ENCODE measurements at regions not wholly inside any gene's neighbourhood (a gene's known extent, or its start where the extent isn't known, plus 50 kb on each side); places are given as distances from the start of the nearest gene placed in this dataset.
A peak's percentile ranks its signal among the peaks of the same experiment; 100 is the strongest.

GRCh38 chr5:167155387-167156005 is 1135.9 kb upstream of the WWC1 start:
- no peaks in the 10 kb centered on the region for H3K36me3 ChIP-seq (ENCODE audit: insufficient read depth)
- no peak overlapping the region for H3K4me3 ChIP-seq (ENCODE audit: low read depth, low read length)
- no peaks in the 10 kb centered on the region for H3K4me1 ChIP-seq (ENCODE audit: insufficient read depth)
- 84% methylated on average over 21 of the region's 21 CpGs for WGBS
- H3K27ac ChIP-seq (ENCODE audit: low read depth): no peak overlapping the region
- DNase-seq (ENCODE audit: extremely low spot score): no peak

- H3K4me3 ChIP-seq (ENCODE audit: low read depth, low read length): no peak overlapping the region
- H3K27ac ChIP-seq (ENCODE audit: low read depth): no peak overlapping the region
- WGBS: 92% methylated on average over 6 of the region's 6 CpGs
- no peaks in the 10 kb centered on the region for H3K4me1 ChIP-seq (ENCODE audit: insufficient read depth)
- DNase-seq (ENCODE audit: extremely low spot score): no peak
- H3K36me3 ChIP-seq (ENCODE audit: insufficient read depth): no peaks in the 10 kb centered on the region
Observed at GRCh38 chr5:167156446-167156845, 1135.0 kb upstream of the WWC1 start.

- Histone ChIP-seq H3K36me3 (ENCODE audit: insufficient read depth) (no peaks in the 10 kb centered on the region), H3K27ac (ENCODE audit: low read depth) (no peak overlapping the region), H3K4me1 (ENCODE audit: insufficient read depth) (no peaks in the 10 kb centered on the region), H3K4me3 (ENCODE audit: low read depth, low read length) (no peak overlapping the region)
- no peak for DNase-seq (ENCODE audit: extremely low spot score)
Observed at GRCh38 chr5:167158588-167158987, 1132.9 kb upstream of the WWC1 start.

- H3K36me3 ChIP-seq (ENCODE audit: insufficient read depth): no peaks in the 10 kb centered on the region
- H3K27ac ChIP-seq (ENCODE audit: low read depth): no peak overlapping the region
- H3K4me1 ChIP-seq (ENCODE audit: insufficient read depth): no peaks in the 10 kb centered on the region
- no peak overlapping the region for H3K4me3 ChIP-seq (ENCODE audit: low read depth, low read length)
- DNase-seq (ENCODE audit: extremely low spot score): no peak
- WGBS: 90% methylated on average over 4 of the region's 4 CpGs
Observed at GRCh38 chr5:167160388-167160787, 1131.1 kb upstream of the WWC1 start.

- no peak for DNase-seq (ENCODE audit: extremely low spot score)
- Histone ChIP-seq H3K4me3 (ENCODE audit: low read depth, low read length) (no peak overlapping the region), H3K27ac (ENCODE audit: low read depth) (no peak overlapping the region), H3K36me3 (ENCODE audit: insufficient read depth) (no peaks in the 10 kb centered on the region), H3K4me1 (ENCODE audit: insufficient read depth) (no peaks in the 10 kb centered on the region)
- WGBS: 70% methylated on average over 2 of the region's 2 CpGs
Observed at GRCh38 chr5:167166696-167167095, 1124.7 kb upstream of the WWC1 start.

GRCh38 chr5:167167191-167167795 is 1124.2 kb upstream of the WWC1 start:
- Histone ChIP-seq H3K4me3 (ENCODE audit: low read depth, low read length) (no peak overlapping the region), H3K4me1 (ENCODE audit: insufficient read depth) (no peaks in the 10 kb centered on the region), H3K36me3 (ENCODE audit: insufficient read depth) (no peaks in the 10 kb centered on the region), H3K27ac (ENCODE audit: low read depth) (no peak overlapping the region)
- DNase-seq (ENCODE audit: extremely low spot score): no peak
- WGBS: 20% methylated on average over 8 of the region's 8 CpGs

- Histone ChIP-seq H3K36me3 (ENCODE audit: insufficient read depth) (no peaks in the 10 kb centered on the region), H3K4me3 (ENCODE audit: low read depth, low read length) (no peak overlapping the region), H3K4me1 (ENCODE audit: insufficient read depth) (no peaks in the 10 kb centered on the region), H3K27ac (ENCODE audit: low read depth) (no peak overlapping the region)
- 93% methylated on average over 6 of the region's 6 CpGs for WGBS
- DNase-seq (ENCODE audit: extremely low spot score): no peak
Observed at GRCh38 chr5:167168971-167169370, 1122.5 kb upstream of the WWC1 start.

- Histone ChIP-seq H3K27ac (ENCODE audit: low read depth) (no peak overlapping the region), H3K4me1 (ENCODE audit: insufficient read depth) (no peaks in the 10 kb centered on the region), H3K4me3 (ENCODE audit: low read depth, low read length) (no peak overlapping the region), H3K36me3 (ENCODE audit: insufficient read depth) (no peaks in the 10 kb centered on the region)
- 80% methylated on average over 3 of the region's 3 CpGs for WGBS
- DNase-seq (ENCODE audit: extremely low spot score): no peak
Observed at GRCh38 chr5:167171056-167171455, 1120.4 kb upstream of the WWC1 start.

- H3K27ac ChIP-seq (ENCODE audit: low read depth): no peak overlapping the region
- H3K36me3 ChIP-seq (ENCODE audit: insufficient read depth): no peaks in the 10 kb centered on the region
- 73% methylated on average over 4 of the region's 4 CpGs for WGBS
- H3K4me3 ChIP-seq (ENCODE audit: low read depth, low read length): no peak overlapping the region
- DNase-seq (ENCODE audit: extremely low spot score): no peak
- H3K4me1 ChIP-seq (ENCODE audit: insufficient read depth): no peaks in the 10 kb centered on the region
Observed at GRCh38 chr5:167177736-167178135, 1113.7 kb upstream of the WWC1 start.

GRCh38 chr5:167180906-167181305 is 1110.5 kb upstream of the WWC1 start:
- Histone ChIP-seq H3K36me3 (ENCODE audit: insufficient read depth) (no peaks in the 10 kb centered on the region), H3K4me3 (ENCODE audit: low read depth, low read length) (no peak overlapping the region), H3K4me1 (ENCODE audit: insufficient read depth) (no peaks in the 10 kb centered on the region), H3K27ac (ENCODE audit: low read depth) (no peak overlapping the region)
- DNase-seq (ENCODE audit: extremely low spot score): no peak
- WGBS: 92% methylated on average over 7 of the region's 7 CpGs

- H3K4me1 ChIP-seq (ENCODE audit: insufficient read depth): no peaks in the 10 kb centered on the region
- no peak for DNase-seq (ENCODE audit: extremely low spot score)
- H3K4me3 ChIP-seq (ENCODE audit: low read depth, low read length): no peak overlapping the region
- no peaks in the 10 kb centered on the region for H3K36me3 ChIP-seq (ENCODE audit: insufficient read depth)
- 94% methylated on average over 6 of the region's 6 CpGs for WGBS
- no peak overlapping the region for H3K27ac ChIP-seq (ENCODE audit: low read depth)
Observed at GRCh38 chr5:167205881-167206280, 1085.6 kb upstream of the WWC1 start.

- Histone ChIP-seq H3K4me3 (ENCODE audit: low read depth, low read length) (no peak overlapping the region), H3K4me1 (ENCODE audit: insufficient read depth) (no peaks in the 10 kb centered on the region), H3K36me3 (ENCODE audit: insufficient read depth) (no peaks in the 10 kb centered on the region), H3K27ac (ENCODE audit: low read depth) (no peak overlapping the region)
- 59% methylated on average over 7 of the region's 7 CpGs for WGBS
- DNase-seq (ENCODE audit: extremely low spot score): peak; percentile 20
Observed at GRCh38 chr5:167207081-167207480, 1084.4 kb upstream of the WWC1 start.

- no peak overlapping the region for H3K4me3 ChIP-seq (ENCODE audit: low read depth, low read length)
- WGBS: 90% methylated on average over 4 of the region's 4 CpGs
- no peaks in the 10 kb centered on the region for H3K36me3 ChIP-seq (ENCODE audit: insufficient read depth)
- no peak for DNase-seq (ENCODE audit: extremely low spot score)
- no peaks in the 10 kb centered on the region for H3K4me1 ChIP-seq (ENCODE audit: insufficient read depth)
- H3K27ac ChIP-seq (ENCODE audit: low read depth): no peak overlapping the region
Observed at GRCh38 chr5:167208911-167209310, 1082.5 kb upstream of the WWC1 start.

GRCh38 chr5:167217097-167217743 is 1074.2 kb upstream of the WWC1 start:
- H3K36me3 ChIP-seq (ENCODE audit: insufficient read depth): no peaks in the 10 kb centered on the region
- no peak for DNase-seq (ENCODE audit: extremely low spot score)
- H3K4me1 ChIP-seq (ENCODE audit: insufficient read depth): no peaks in the 10 kb centered on the region
- no peak overlapping the region for H3K27ac ChIP-seq (ENCODE audit: low read depth)
- WGBS: 43% methylated on average over 5 of the region's 5 CpGs
- no peak overlapping the region for H3K4me3 ChIP-seq (ENCODE audit: low read depth, low read length)
